RPMI8226 (cell line): ENCODE measurements at regions not wholly inside any gene's neighbourhood (a gene's known extent, or its start where the extent isn't known, plus 50 kb on each side); places are given as distances from the start of the nearest gene placed in this dataset.

Experiments used
- DNase-seq: peaks from one replicate; pipeline ENCODE4 v3.0.0-alpha.2; 2015

- no peak for DNase-seq
Observed at GRCh38 chr15:59953392-59953883, 50.7 kb upstream of the FOXB1 start.

- DNase-seq: no peak
Observed at GRCh38 chr15:59952960-59953359, 51.2 kb upstream of the FOXB1 start.

- no peak for DNase-seq
Observed at GRCh38 chr15:59950603-59951388, 53.3 kb upstream of the FOXB1 start.

GRCh38 chr15:59948924-59949613, 55.0 kb upstream of the FOXB1 start:
- no peak for DNase-seq

- DNase-seq: no peak
Observed at GRCh38 chr15:59946084-59946483, 58.0 kb upstream of the FOXB1 start.

- no peak for DNase-seq
Observed at GRCh38 chr15:59945036-59945435, 59.1 kb upstream of the FOXB1 start.

- no peak for DNase-seq
Observed at GRCh38 chr15:59941612-59942011, 62.5 kb upstream of the FOXB1 start.

GRCh38 chr15:59940928-59941327, 63.2 kb upstream of the FOXB1 start:
- DNase-seq: no peak

- DNase-seq: no peak
Observed at GRCh38 chr15:59940456-59940855, 63.7 kb upstream of the FOXB1 start.

- no peak for DNase-seq
Observed at GRCh38 chr15:59936741-59937140, 67.4 kb upstream of the FOXB1 start.

GRCh38 chr15:59933607-59934006, 70.5 kb upstream of the FOXB1 start:
- DNase-seq: no peak

- DNase-seq: no peak
Observed at GRCh38 chr15:59931646-59932261, 72.4 kb upstream of the FOXB1 start.

- DNase-seq: no peak
Observed at GRCh38 chr15:59924812-59925522, 79.1 kb upstream of the FOXB1 start.

- DNase-seq: no peak
Observed at GRCh38 chr15:59924096-59924495, 80.0 kb upstream of the FOXB1 start.

GRCh38 chr15:59923508-59923907, 80.6 kb upstream of the FOXB1 start:
- no peak for DNase-seq

- DNase-seq: no peak
Observed at GRCh38 chr15:59918994-59919951, 84.8 kb upstream of the FOXB1 start.

- peak; percentile 72 for DNase-seq
Observed at GRCh38 chr15:59917504-59918157, 86.5 kb upstream of the FOXB1 start.

GRCh38 chr15:59906046-59906445, 98.1 kb upstream of the FOXB1 start:
- no peak for DNase-seq

GRCh38 chr15:59905176-59905575, 98.9 kb upstream of the FOXB1 start:
- no peak for DNase-seq

GRCh38 chr15:59904450-59905135, 99.5 kb upstream of the FOXB1 start:
- no peak for DNase-seq

GRCh38 chr15:59896663-59897074, 107.4 kb upstream of the FOXB1 start:
- DNase-seq: no peak
